ENCODE measurements at regions not wholly inside any gene's neighbourhood (a gene's known extent, or its start where the extent isn't known, plus 50 kb on each side); places are given as distances from the start of the nearest gene placed in this dataset.
A peak's percentile ranks its signal among the peaks of the same experiment; 100 is the strongest.

DNA sequence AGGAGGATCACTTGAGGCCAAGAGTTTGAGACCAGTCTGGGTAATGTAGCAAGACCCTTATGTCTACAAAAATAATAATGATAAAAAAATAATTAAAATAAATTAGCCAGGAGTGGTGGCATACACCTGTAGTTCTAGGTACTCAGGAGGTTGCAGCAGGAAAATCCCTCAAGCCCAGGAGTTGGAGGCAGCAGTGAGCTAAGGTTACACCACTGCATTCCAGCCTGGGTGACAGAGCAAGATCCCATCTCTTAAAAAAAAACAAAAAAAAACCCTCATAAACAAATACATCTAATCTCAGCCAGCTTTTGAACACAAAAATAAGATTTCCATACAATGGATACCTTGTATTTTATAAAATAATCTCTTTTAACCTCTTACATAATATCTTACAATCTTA is 363.3 kb upstream of the KLF4 start:
- TF ChIP-seq POLR2A (IDR thresholded peaks at IDR 0.05), result no peak
- no peak for TF ChIP-seq CTCF (IDR thresholded peaks at IDR 0.05)
- TF ChIP-seq EP300 (IDR thresholded peaks at IDR 0.05), result no peak
- TF ChIP-seq POLR2AphosphoS5 (IDR thresholded peaks at IDR 0.05), result no peak
- intact Hi-C loops (cut with DNase I), result no loop called here
- no peak overlapping the region for H3K4me3 ChIP-seq

DNA sequence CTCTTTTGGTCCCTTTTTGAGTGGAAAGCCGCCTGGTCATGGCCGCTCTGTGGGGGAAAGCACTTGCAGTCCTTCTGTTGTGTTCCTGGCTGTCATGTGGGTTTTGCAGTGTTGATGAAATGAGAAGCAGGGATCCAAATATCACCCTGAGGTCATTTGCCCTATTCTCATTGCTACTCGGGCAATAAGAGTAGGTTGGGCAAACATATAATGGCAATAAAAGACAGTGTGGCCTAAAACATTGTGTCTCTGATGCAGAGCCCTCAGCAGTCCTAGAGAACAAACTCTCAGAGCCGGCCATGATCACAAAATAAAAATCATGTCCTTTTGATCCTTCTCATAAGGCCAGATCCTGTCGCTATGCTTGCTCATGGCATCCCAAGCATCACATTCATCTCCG is 361.1 kb upstream of the KLF4 start:
- no peak for DNase-seq
- H3K4me3 ChIP-seq, result no peak overlapping the region
- H3K36me3 ChIP-seq, result no peaks in the 10 kb centered on the region
- intact Hi-C loops (cut with DNase I), result no loop called here
- peaks cover 0 to 9% (median 0%) of the 10 kb centered on the region in 4 donors for H3K4me1 ChIP-seq
- TF ChIP-seq POLR2AphosphoS5 (IDR thresholded peaks at IDR 0.05) (no peak), POLR2A (IDR thresholded peaks at IDR 0.05) (no peak), EP300 (IDR thresholded peaks at IDR 0.05) (no peak), CTCF (IDR thresholded peaks at IDR 0.05) (no peak)
- 78 to 86% methylated on average over 6 of the region's 6 CpGs for WGBS, 2 donors
- H3K27me3 ChIP-seq, result no peaks in the 10 kb centered on the region
- no peak overlapping the region for H3K27ac ChIP-seq
- peaks cover 0 to 7% (median 3%) of the 10 kb centered on the region in 4 donors for H3K9me3 ChIP-seq

More for the DNA sequence above, 363.3 kb upstream of the KLF4 start:
- no peaks in the 10 kb centered on the region for H3K27me3 ChIP-seq
- no peaks in the 10 kb centered on the region for H3K36me3 ChIP-seq
- H3K9me3 ChIP-seq, result peaks cover 0 to 7% (median 3%) of the 10 kb centered on the region in 4 donors
- H3K27ac ChIP-seq, result no peak overlapping the region
- peaks cover 0 to 6% (median 0%) of the 10 kb centered on the region in 4 donors for H3K4me1 ChIP-seq
- DNase-seq, result no peak

DNA sequence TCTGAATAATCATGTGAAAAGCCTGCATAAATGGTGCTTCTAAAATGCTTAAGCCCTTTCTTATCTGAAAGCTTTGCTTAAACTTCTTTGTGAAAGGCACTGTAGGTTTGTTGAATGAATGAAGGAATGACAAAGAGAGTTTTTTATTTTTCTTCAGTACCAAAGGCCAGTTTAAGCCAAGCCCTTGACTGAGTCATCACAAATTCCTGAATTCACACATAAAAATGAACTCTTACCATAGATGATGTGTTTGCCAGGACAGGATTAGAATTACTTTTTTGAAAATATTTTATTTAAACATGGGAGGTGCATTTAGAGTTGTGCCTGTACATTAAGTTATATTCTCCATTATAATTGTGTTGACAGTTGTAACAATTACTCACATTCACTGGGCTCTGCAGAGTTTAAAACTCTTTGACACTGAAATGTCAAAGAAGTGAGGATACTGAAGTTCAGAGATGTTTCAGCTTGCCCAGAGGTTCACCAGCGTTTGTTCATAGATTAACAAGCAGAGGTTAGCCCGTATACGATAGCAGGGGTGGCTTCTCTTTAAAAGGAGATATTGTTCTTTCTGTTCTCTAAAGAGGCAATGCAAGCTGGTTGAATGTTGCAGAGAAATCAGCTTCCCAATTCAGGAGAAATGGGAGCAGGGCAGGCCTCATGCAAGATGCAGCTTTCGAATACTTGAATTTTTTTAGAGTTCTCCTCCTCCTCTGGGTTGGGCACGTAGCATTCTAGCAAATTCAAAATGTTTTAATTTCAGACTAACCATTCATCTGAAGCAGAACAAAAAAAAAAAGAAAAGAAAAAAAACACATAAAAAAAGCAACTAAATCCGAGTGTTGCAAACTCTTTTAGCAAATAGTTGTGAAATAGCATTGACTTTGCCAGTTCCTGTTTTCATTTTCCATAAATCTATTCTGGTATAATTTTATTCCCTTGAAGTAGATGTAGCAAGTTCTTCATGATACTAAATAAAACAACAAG is 358.7 kb upstream of the KLF4 start:
- Histone ChIP-seq H3K27me3 (no peaks in the 10 kb centered on the region), H3K27ac (peak overlapping the region in 3 of 4 donors; percentile 18 to 51 (median 20)), H3K9me3 (no peaks in the 10 kb centered on the region), H3K4me1 (peaks cover 0 to 9% (median 0%) of the 10 kb centered on the region in 4 donors), H3K36me3 (no peaks in the 10 kb centered on the region), H3K4me3 (no peak overlapping the region)
- intact Hi-C loops (cut with DNase I), result no loop called here
- no peak for TF ChIP-seq POLR2A (IDR thresholded peaks at IDR 0.05)
- TF ChIP-seq POLR2AphosphoS5 (IDR thresholded peaks at IDR 0.05), result peak in 1 of 4 donors; percentile 42
- no peak for TF ChIP-seq CTCF (IDR thresholded peaks at IDR 0.05)
- TF ChIP-seq EP300 (IDR thresholded peaks at IDR 0.05), result no peak
- 71 to 78% methylated on average over 6 of the region's 6 CpGs for WGBS, 2 donors
- no peak for DNase-seq

DNA sequence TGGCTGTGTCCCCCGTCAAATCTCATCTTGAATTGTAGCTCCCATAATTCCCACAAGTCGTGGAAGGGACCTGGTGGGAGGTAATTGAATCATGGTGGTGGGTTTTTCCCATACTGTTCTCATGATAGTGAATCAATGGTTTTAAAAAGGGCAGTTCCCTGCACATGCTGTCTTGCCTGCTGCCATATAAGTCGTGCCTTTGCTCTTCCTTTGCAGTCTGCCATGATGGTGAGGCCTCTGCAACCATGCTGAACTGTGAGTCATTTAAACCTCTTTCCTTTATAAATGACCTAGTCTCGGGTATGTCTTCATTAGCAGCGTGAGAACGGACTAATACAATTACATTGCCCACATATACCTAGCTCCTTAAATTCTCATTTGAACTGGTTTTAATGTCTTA is 353.0 kb upstream of the KLF4 start:
- no peaks in the 10 kb centered on the region for H3K27me3 ChIP-seq
- intact Hi-C loops (cut with DNase I), result no loop called here
- no peaks in the 10 kb centered on the region for H3K4me1 ChIP-seq
- H3K9me3 ChIP-seq, result no peaks in the 10 kb centered on the region
- no peak overlapping the region for H3K4me3 ChIP-seq
- TF ChIP-seq POLR2A (IDR thresholded peaks at IDR 0.05), result no peak
- no peak overlapping the region for H3K27ac ChIP-seq
- WGBS, 2 donors, result 90 to 92% methylated on average over 6 of the region's 6 CpGs
- no peaks in the 10 kb centered on the region for H3K36me3 ChIP-seq
- no peak for DNase-seq

DNA sequence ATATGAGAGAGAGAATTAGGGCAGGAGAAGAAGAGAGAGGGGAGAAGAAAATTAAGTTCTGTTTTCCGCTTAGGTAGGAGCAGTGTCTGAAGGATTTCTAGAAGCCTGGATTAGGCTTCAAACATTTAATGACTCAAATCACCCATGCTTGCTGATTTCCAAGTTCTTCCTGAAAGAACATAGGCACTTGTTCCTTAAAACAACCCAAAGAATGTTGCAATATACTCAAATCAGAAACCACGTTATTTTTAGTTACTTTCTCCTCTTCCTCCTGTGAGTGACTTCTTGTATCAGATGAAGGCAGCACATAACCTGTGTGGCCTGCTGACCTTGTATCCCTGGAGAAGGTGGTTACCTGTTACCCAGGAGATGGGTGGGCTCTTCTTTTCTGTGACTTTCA is 351.5 kb upstream of the KLF4 start:
- no peaks in the 10 kb centered on the region for H3K9me3 ChIP-seq
- H3K27ac ChIP-seq, result no peak overlapping the region
- no peaks in the 10 kb centered on the region for H3K36me3 ChIP-seq
- H3K4me1 ChIP-seq, result no peaks in the 10 kb centered on the region
- no peaks in the 10 kb centered on the region for H3K27me3 ChIP-seq
- TF ChIP-seq POLR2A (IDR thresholded peaks at IDR 0.05) (no peak), CTCF (IDR thresholded peaks at IDR 0.05) (no peak), POLR2AphosphoS5 (IDR thresholded peaks at IDR 0.05) (no peak), EP300 (IDR thresholded peaks at IDR 0.05) (no peak)
- intact Hi-C loops (cut with DNase I), result no loop called here
- 82 to 84% methylated on average over 2 of the region's 2 CpGs for WGBS, 2 donors
- H3K4me3 ChIP-seq, result no peak overlapping the region
- DNase-seq, result no peak
